HCT116 (cell line): ENCODE measurements at regions not wholly inside any gene's neighbourhood (a gene's known extent, or its start where the extent isn't known, plus 50 kb on each side); places are given as distances from the start of the nearest gene placed in this dataset.

Experiments used
- ATAC-seq: fragments of 200-7000 bp; cut with Tn5 transposase; 2 replicates; pipeline ENCODE4 v1.9.1; 2020; ENCODE audit warnings: mild to moderate bottlenecking, moderate library complexity
- BruUV-seq: library from RNA; stranded (reverse); fragments of 400-500 nt; replicated peaks from 2 replicates; lab custom pipeline; 2021; lab: Mats Ljungman, UMichigan
- CTCF ChIA-PET: fragments of 300-600 bp; sonication (Branson Sonifier 250); formaldehyde crosslinking; loops from one replicate; lab custom pipeline; 2021; ENCODE audit warnings: antibody characterized with exemption; lab: Charles Lee
- POLR2A ChIA-PET: fragments of 300-600, 350-600 bp; sonication (Branson Sonifier 250); formaldehyde crosslinking; loops from one replicate; lab custom pipeline; 2021; ENCODE audit warnings: antibody characterized with exemption; lab: Charles Lee
- RAD21 ChIA-PET, 2 experiments: fragments of 300-600 bp; sonication (Branson Sonifier 250); formaldehyde crosslinking; loops; one replicate each; lab custom pipeline; 2023; ENCODE audit warnings: low total read pairs in 2 of 2; ENCODE audit not compliant: uncharacterized antibody in 2 of 2, unreplicated experiment in 2 of 2, low non-redundant PET in 1 of 2; lab: Charles Lee
- DNase-seq: peaks from one replicate; pipeline ENCODE4 v3.0.0-alpha.2; 2010; ENCODE audit warnings: low read depth, low spot score
- H2AFZ ChIP-seq: fragments of 200-600 bp; shearing (Covaris generic), sonication (generic); 2 replicates; pipeline ENCODE4 v1.6.1; 2017; ENCODE audit warnings: low read depth, mixed run types, mixed read lengths, antibody characterized with exemption, low read length; ENCODE audit not compliant: poor library complexity, severe bottlenecking
- H3K27ac ChIP-seq: 2 replicates; pipeline ENCODE4 v1.5.1; 2012; ENCODE audit warnings: low read depth, low read length
- H3K27me3 ChIP-seq: fragments of 200-600 bp; sonication (generic); 2 replicates; pipeline ENCODE4 v1.6.1; 2016; ENCODE audit warnings: mixed run types, low read length, mixed read lengths; ENCODE audit not compliant: insufficient read depth
- H3K36me3 ChIP-seq, 2 experiments: fragments of 200-500 bp in 1 of 2; fragments of 200-600 bp in 1 of 2; sonication (Bioruptor generic) in 1 of 2; sonication (generic) in 1 of 2; 2 replicates each; pipeline versions ENCODE4 v1.5.1 to v1.6.1; 2014 to 2016; ENCODE audit warnings: low read length in 2 of 2, inconsistent platforms in 1 of 2, mixed read lengths in 1 of 2, mixed run types in 1 of 2; ENCODE audit not compliant: insufficient read depth in 2 of 2, control insufficient read depth in 1 of 2
- H3K4me1 ChIP-seq, 2 experiments: fragments of 200-600 bp in 1 of 2; sonication (generic) in 1 of 2; 2 replicates each; pipeline versions ENCODE4 v1.5.1 to v1.6.1; 2012 to 2017; ENCODE audit warnings: low read length in 2 of 2, inconsistent platforms in 1 of 2, mild to moderate bottlenecking in 1 of 2, mixed read lengths in 1 of 2, mixed run types in 1 of 2, moderate library complexity in 1 of 2; ENCODE audit not compliant: insufficient read depth in 2 of 2, control insufficient read depth in 1 of 2
- H3K4me2 ChIP-seq: fragments of 200-600 bp; sonication (generic); 2 replicates; pipeline ENCODE4 v1.6.1; 2017; ENCODE audit warnings: mixed run types, low read length, mixed read lengths
- H3K4me3 ChIP-seq, 2 experiments: fragments of 200-600 bp in 1 of 2; sonication (generic) in 1 of 2; replicated peaks in 1 of 2; 2 replicates each; pipeline ENCODE4 v1.5.1; 2011 to 2016; ENCODE audit warnings: low read length in 2 of 2, control low read depth in 1 of 2, low read depth in 1 of 2, mild to moderate bottlenecking in 1 of 2, mixed read lengths in 1 of 2, mixed run types in 1 of 2
- H3K79me2 ChIP-seq: fragments of 200-600 bp; sonication (generic); 2 replicates; pipeline ENCODE4 v1.6.1; 2017; ENCODE audit warnings: mild to moderate bottlenecking, mixed run types, low read length, moderate library complexity, mixed read lengths; ENCODE audit not compliant: insufficient read depth
- H3K9ac ChIP-seq: fragments of 200-600 bp; sonication (generic); 2 replicates; pipeline ENCODE4 v1.6.1; 2016; ENCODE audit warnings: low read length, mixed read lengths
- H3K9me2 ChIP-seq: fragments of 200-600 bp; sonication (generic), shearing (Covaris generic); 2 replicates; pipeline ENCODE4 v1.6.1; 2017; ENCODE audit warnings: mixed run types, mild to moderate bottlenecking, moderate library complexity; ENCODE audit not compliant: insufficient read depth
- H3K9me3 ChIP-seq, 2 experiments: fragments of 200-500 bp in 1 of 2; fragments of 200-600 bp in 1 of 2; sonication (Bioruptor generic) in 1 of 2; sonication (generic) in 1 of 2; 2 replicates each; pipeline ENCODE4 v1.6.1; 2014 to 2017; ENCODE audit warnings: low read length in 2 of 2, mixed read lengths in 2 of 2, inconsistent platforms in 1 of 2, low read depth in 1 of 2, mild to moderate bottlenecking in 1 of 2, mixed run types in 1 of 2, moderate library complexity in 1 of 2; ENCODE audit not compliant: control insufficient read depth in 1 of 2, insufficient read depth in 1 of 2
- H4K20me1 ChIP-seq: fragments of 200-600 bp; sonication (generic), shearing (Covaris generic); 2 replicates; pipeline ENCODE4 v1.6.1; 2017; ENCODE audit warnings: mixed run types, mild to moderate bottlenecking, moderate library complexity; ENCODE audit not compliant: insufficient read depth
- ELF1 ChIP-seq: IDR thresholded peaks from 2 replicates; pipeline ENCODE4 v1.6.1; 2012; ENCODE audit warnings: low read depth, borderline replicate concordance
- POLR2AphosphoS5 ChIP-seq: IDR thresholded peaks from 2 replicates; pipeline ENCODE4 v1.6.1; 2011; ENCODE audit warnings: mild to moderate bottlenecking, low read depth, low read length, moderate library complexity
- RAD21 ChIP-seq: IDR thresholded peaks from 2 replicates; pipeline ENCODE4 v1.6.1; 2012; ENCODE audit warnings: low read depth, mild to moderate bottlenecking
- REST ChIP-seq: IDR thresholded peaks from 2 replicates; pipeline ENCODE4 v1.6.1; 2012; ENCODE audit warnings: low read depth
- SIN3A ChIP-seq: IDR thresholded peaks from 2 replicates; pipeline ENCODE4 v1.6.1; 2012; ENCODE audit warnings: low read depth
- intact Hi-C: fragments of 100-400 bp; cut with micrococcal nuclease; formaldehyde crosslinking; loops from 2 replicates; pipeline ENCODE4 v1.10.0; 2022
- TF ChIP-seq, protein P1 (sequence below): IDR thresholded peaks from 2 replicates; pipeline ENCODE4 v1.6.1; 2012

GRCh38 chr12:107223821-107224220 lies 130.5 kb upstream of the CRY1 start:
- Histone ChIP-seq H3K79me2 (no peaks in the 10 kb centered on the region), H3K36me3 (no peaks in the 10 kb centered on the region), H3K4me2 (no peak overlapping the region), H3K9ac (no peak overlapping the region), H3K4me3 (no peak overlapping the region), H4K20me1 (no peaks in the 10 kb centered on the region), H3K9me2 (no peaks in the 10 kb centered on the region), H3K9me3 (no peaks in the 10 kb centered on the region), H3K4me1 (peaks cover 7 to 11% of the 10 kb centered on the region in 2 experiments)
- no TSS peak for BruUV-seq
- no peak for ATAC-seq
- POLR2A ChIA-PET: interaction anchor here (0.7 kb wide), 1 partner anchor 14 kb away, joined by 3 read pairs; no protein-coding TSS in a partner anchor
- intact Hi-C loops: no loop called here
- CTCF ChIA-PET: no interaction called here
- TF ChIP-seq POLR2AphosphoS5 (no peak), RAD21 (0 out of 2 replicates have a peak, but pooled peaks have one; percentile 12), REST (no peak), ELF1 (no peak), SIN3A (no peak)
- TF ChIP-seq, protein P1, sequence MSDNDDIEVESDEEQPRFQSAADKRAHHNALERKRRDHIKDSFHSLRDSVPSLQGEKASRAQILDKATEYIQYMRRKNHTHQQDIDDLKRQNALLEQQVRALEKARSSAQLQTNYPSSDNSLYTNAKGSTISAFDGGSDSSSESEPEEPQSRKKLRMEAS: no peak
- TF ChIP-seq, all 23 proteins: peak for 1
- Histone ChIP-seq H3K27ac (no peak overlapping the region), H3K27me3 (no peaks in the 10 kb centered on the region), H2AFZ (no peak overlapping the region)
- no peak for DNase-seq
- RAD21 ChIA-PET: interaction anchor here in 1 of 2 experiments (0.7 kb wide), 1 partner anchor 386 kb away, joined by 4 read pairs; no protein-coding TSS in a partner anchor
